GM12878 (cell line): ENCODE measurements at regions not wholly inside any gene's neighbourhood (a gene's known extent, or its start where the extent isn't known, plus 50 kb on each side); places are given as distances from the start of the nearest gene placed in this dataset.

Source experiments
- ATAC-seq: fragments of 200-7000 bp; cut with Tn5 transposase; 3 replicates; pipeline ENCODE4 v1.9.1; 2020; ENCODE audit warnings: mild to moderate bottlenecking, moderate library complexity
- BruUV-seq: library from RNA; stranded (reverse); fragments of 400-500 nt; replicated peaks from 2 replicates; lab custom pipeline; 2021; lab: Mats Ljungman, UMichigan
- CTCF ChIA-PET: fragments of 300-600 bp; sonication (Branson Sonifier 250); formaldehyde crosslinking; extraction: SDS; loops from one replicate; lab custom pipeline; 2021; ENCODE audit warnings: inconsistent platforms; lab: Yijun Ruan, JAX
- POLR2A ChIA-PET: fragments of 350-600 bp; formaldehyde crosslinking; extraction: SDS; loops from one replicate; lab custom pipeline; 2021; ENCODE audit warnings: inconsistent platforms; lab: Charles Lee
- RAD21 ChIA-PET: fragments of 300-600 bp; sonication (Branson Sonifier 250); formaldehyde crosslinking; loops from one replicate; lab custom pipeline; 2023; ENCODE audit warnings: antibody characterized with exemption; ENCODE audit not compliant: unreplicated experiment; lab: Charles Lee
- SMC1A ChIA-PET: fragments of 300-600 bp; sonication (Branson Sonifier 250); formaldehyde crosslinking; loops from one replicate; lab custom pipeline; 2023; ENCODE audit not compliant: unreplicated experiment, uncharacterized antibody; lab: Charles Lee
- DNase-seq: peaks from one replicate; pipeline ENCODE4 v3.0.0-alpha.2; 2011; ENCODE audit warnings: low read depth, low spot score
- FAIRE-seq: peaks from 3 replicates; lab custom pipeline; 2011; peaks lifted over from hg19 to GRCh38; lab: Jason Lieb, UNC
- H2AFZ ChIP-seq: 2 replicates; pipeline ENCODE4 v1.6.0; 2011; ENCODE audit warnings: low read depth, low read length, control low read depth; ENCODE audit not compliant: control insufficient read depth
- H3K27ac ChIP-seq: 2 replicates; pipeline ENCODE4 v1.5.1; 2011; ENCODE audit warnings: control low read depth; ENCODE audit not compliant: control insufficient read depth, insufficient read depth
- H3K27me3 ChIP-seq, 2 experiments: replicated peaks in 1 of 2; 2 replicates each; pipeline versions ENCODE4 v1.6.0 to v1.6.1; 2011; ENCODE audit warnings: low read length in 1 of 2; ENCODE audit not compliant: control insufficient read depth in 2 of 2, insufficient read depth in 2 of 2
- H3K36me3 ChIP-seq, 2 experiments: 2 replicates each; pipeline ENCODE4 v1.5.1; 2011; ENCODE audit warnings: low read length in 1 of 2; ENCODE audit not compliant: control insufficient read depth in 2 of 2, insufficient read depth in 2 of 2
- H3K4me1 ChIP-seq: 2 replicates; pipeline ENCODE4 v1.6.1; 2011; ENCODE audit warnings: mild to moderate bottlenecking, low read length, moderate library complexity, mixed read lengths; ENCODE audit not compliant: control insufficient read depth, insufficient read depth
- H3K4me2 ChIP-seq: 2 replicates; pipeline ENCODE4 v1.6.0; 2011; ENCODE audit warnings: control low read depth; ENCODE audit not compliant: control insufficient read depth, insufficient read depth
- H3K4me3 ChIP-seq: fragments of 200-600 bp; sonication (generic); 2 replicates; pipeline ENCODE4 v1.5.1; 2016
- H3K79me2 ChIP-seq: 2 replicates; pipeline ENCODE4 v1.6.0; 2011; ENCODE audit warnings: low read length; ENCODE audit not compliant: control insufficient read depth, insufficient read depth
- H3K9ac ChIP-seq: 2 replicates; pipeline ENCODE4 v1.8.0; 2011; ENCODE audit warnings: low read length, control low read depth, mixed read lengths; ENCODE audit not compliant: control insufficient read depth, insufficient read depth
- H3K9me3 ChIP-seq: replicated peaks from 3 replicates; pipeline ENCODE4 v1.5.1; 2011; ENCODE audit warnings: mild to moderate bottlenecking, low read length; ENCODE audit not compliant: control insufficient read depth, insufficient read depth
- H4K20me1 ChIP-seq: 2 replicates; pipeline ENCODE4 v1.6.0; 2011; ENCODE audit not compliant: control insufficient read depth, insufficient read depth
- BRCA1 ChIP-seq: IDR thresholded peaks from 2 replicates; pipeline ENCODE4 v1.6.1; 2011; ENCODE audit warnings: low read depth, low read length, improper control_type of control experiment
- CEBPB ChIP-seq, 2 experiments: fragments of 150-350 bp in 1 of 2; IDR thresholded peaks; 2 replicates each; pipeline ENCODE4 v1.6.1; 2012 to 2014; ENCODE audit warnings: low read depth in 2 of 2, low read length in 2 of 2, borderline replicate concordance in 1 of 2, inconsistent platforms in 1 of 2
- CHD2 ChIP-seq: IDR thresholded peaks from 2 replicates; pipeline ENCODE4 v1.6.1; 2011; ENCODE audit warnings: low read depth, low read length, improper control_type of control experiment, borderline replicate concordance
- EZH2 ChIP-seq: IDR thresholded peaks from 2 replicates; pipeline ENCODE4 v1.6.1; 2012; ENCODE audit warnings: low read depth, mild to moderate bottlenecking, control low read depth, inconsistent platforms, low read length, borderline replicate concordance; ENCODE audit not compliant: control insufficient read depth
- KDM1A ChIP-seq: fragments of 200-600 bp; sonication (generic); IDR thresholded peaks from 2 replicates; pipeline ENCODE4 v1.6.1; 2016; ENCODE audit warnings: borderline replicate concordance
- MYC ChIP-seq: IDR thresholded peaks from 2 replicates; pipeline ENCODE4 v1.6.1; 2011; ENCODE audit warnings: mild to moderate bottlenecking, low read length, moderate library complexity, inconsistent platforms; ENCODE audit not compliant: insufficient read depth, insufficient replicate concordance, insufficient read length, severe bottlenecking
- NFYB ChIP-seq: IDR thresholded peaks from 2 replicates; pipeline ENCODE4 v1.6.1; 2011; ENCODE audit warnings: low read depth, mild to moderate bottlenecking, low read length, improper control_type of control experiment, moderate library complexity; ENCODE audit not compliant: insufficient read depth
- PAX8 ChIP-seq: fragments of 450-650 bp; IDR thresholded peaks from 2 replicates; pipeline ENCODE4 v1.6.1; 2017; ENCODE audit warnings: mild to moderate bottlenecking, moderate library complexity
- RCOR1 ChIP-seq: conservative IDR thresholded peaks from 2 replicates; pipeline ENCODE4 v1.6.1; 2012; ENCODE audit warnings: low read depth, low read length, improper control_type of control experiment
- RFX5 ChIP-seq: IDR thresholded peaks from 2 replicates; pipeline ENCODE4 v1.6.1; 2011; ENCODE audit warnings: low read depth, low read length, improper control_type of control experiment
- SP1 ChIP-seq: IDR thresholded peaks from one replicate; pipeline ENCODE4 v1.6.1; 2011; ENCODE audit warnings: low read depth, low read length
- SREBF1 ChIP-seq: IDR thresholded peaks from 2 replicates; pipeline ENCODE4 v1.6.1; 2012; ENCODE audit warnings: mild to moderate bottlenecking, low read length
- SREBF2 ChIP-seq: IDR thresholded peaks from 2 replicates; pipeline ENCODE4 v1.6.1; 2012; ENCODE audit warnings: mild to moderate bottlenecking, low read length
- ZNF207 ChIP-seq: fragments of 450-650 bp; IDR thresholded peaks from 2 replicates; pipeline ENCODE4 v1.6.1; 2014; ENCODE audit warnings: antibody characterized with exemption, mild to moderate bottlenecking, borderline replicate concordance
- ZNF24 ChIP-seq: fragments of 450-650 bp; IDR thresholded peaks from 2 replicates; pipeline ENCODE4 v1.6.1; 2017; ENCODE audit warnings: antibody characterized with exemption, mild to moderate bottlenecking
- WGBS: methylation state at CpG from one replicate; pipeline ENCODE4 v1.1.6; 2016; ENCODE audit warnings: low lambda C conversion rate; ENCODE audit not compliant: insufficient replicate concordance, insufficient coverage; ENCODE audit errors: missing lambda C conversion rate; 5-methylcytosine and 5-hydroxymethylcytosine counted together
- in situ Hi-C: fragments of 300-500 bp; cut with MboI; formaldehyde crosslinking; loops from 9 replicates; pipeline ENCODE4 v1.14.3; 2018; ENCODE audit warnings: mixed read lengths
- intact Hi-C: fragments of 100-400 bp; cut with micrococcal nuclease; formaldehyde crosslinking; loops from one replicate; pipeline ENCODE4 v1.14.2; 2022; ENCODE audit not compliant: unreplicated experiment
- TF ChIP-seq, protein P1 (sequence below): fragments of 450-650 bp; IDR thresholded peaks from 2 replicates; pipeline ENCODE4 v1.6.1; 2016; ENCODE audit warnings: mild to moderate bottlenecking
- TF ChIP-seq, protein P2 (sequence below): fragments of 450-650 bp; IDR thresholded peaks from 2 replicates; pipeline ENCODE4 v1.6.1; 2018; ENCODE audit warnings: borderline replicate concordance, mild to moderate bottlenecking; ENCODE audit not compliant: partially characterized antibody
- TF ChIP-seq, protein P3 (sequence below): IDR thresholded peaks from 2 replicates; pipeline ENCODE4 v1.6.1; 2011; ENCODE audit warnings: low read depth, low read length, improper control_type of control experiment, borderline replicate concordance

DNA sequence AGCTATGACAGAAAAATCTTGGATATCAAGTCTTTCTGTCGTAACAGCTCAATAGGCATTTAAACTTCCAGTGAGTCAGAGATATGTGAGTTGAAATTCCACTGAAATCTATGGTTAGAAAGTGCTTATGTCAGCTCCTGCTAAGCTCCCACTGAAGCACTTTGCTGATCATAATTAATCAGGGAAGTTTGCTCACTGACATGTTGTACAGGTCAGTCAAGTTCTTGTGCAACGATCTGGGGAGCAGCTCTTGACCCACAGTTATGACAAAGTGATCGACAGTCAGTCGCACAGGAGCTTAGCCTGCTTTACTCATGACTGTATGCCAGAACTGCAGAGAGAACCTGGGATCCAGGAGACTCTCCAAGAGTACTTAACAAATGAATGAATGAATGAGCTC is 453.5 kb downstream of the SOX2 start:
- in situ Hi-C loops: no loop called here
- Histone ChIP-seq H2AFZ (no peak overlapping the region), H3K9me3 (no peaks in the 10 kb centered on the region), H3K4me2 (no peak overlapping the region), H3K4me1 (no peaks in the 10 kb centered on the region), H3K27me3 (no peaks in the 10 kb centered on the region)
- SMC1A ChIA-PET: interaction anchor here (1.6 kb wide), 1 partner anchor 16 kb away, joined by 3 read pairs; no protein-coding TSS in a partner anchor
- DNase-seq: no peak
- FAIRE-seq: no peak
- CTCF ChIA-PET: no interaction called here
- TF ChIP-seq CEBPB (IDR thresholded peaks at IDR 0.05; ENCODE audit: borderline replicate concordance in 1 of 2, low read depth in 2 of 2, low read length in 2 of 2): no peak
- TF ChIP-seq RCOR1: no peak
- no peak for TF ChIP-seq MYC
- TF ChIP-seq NFYB: no peak
- TF ChIP-seq CHD2: no peak
- no peak for TF ChIP-seq SP1
- TF ChIP-seq RFX5: no peak
- TF ChIP-seq PAX8: no peak
- no peak for TF ChIP-seq EZH2
- TF ChIP-seq, protein P1, sequence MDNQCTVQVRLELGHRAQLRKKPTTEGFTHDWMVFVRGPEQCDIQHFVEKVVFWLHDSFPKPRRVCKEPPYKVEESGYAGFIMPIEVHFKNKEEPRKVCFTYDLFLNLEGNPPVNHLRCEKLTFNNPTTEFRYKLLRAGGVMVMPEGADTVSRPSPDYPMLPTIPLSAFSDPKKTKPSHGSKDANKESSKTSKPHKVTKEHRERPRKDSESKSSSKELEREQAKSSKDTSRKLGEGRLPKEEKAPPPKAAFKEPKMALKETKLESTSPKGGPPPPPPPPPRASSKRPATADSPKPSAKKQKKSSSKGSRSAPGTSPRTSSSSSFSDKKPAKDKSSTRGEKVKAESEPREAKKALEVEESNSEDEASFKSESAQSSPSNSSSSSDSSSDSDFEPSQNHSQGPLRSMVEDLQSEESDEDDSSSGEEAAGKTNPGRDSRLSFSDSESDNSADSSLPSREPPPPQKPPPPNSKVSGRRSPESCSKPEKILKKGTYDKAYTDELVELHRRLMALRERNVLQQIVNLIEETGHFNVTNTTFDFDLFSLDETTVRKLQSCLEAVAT: no peak
- no peak for TF ChIP-seq KDM1A
- TF ChIP-seq, protein P2, sequence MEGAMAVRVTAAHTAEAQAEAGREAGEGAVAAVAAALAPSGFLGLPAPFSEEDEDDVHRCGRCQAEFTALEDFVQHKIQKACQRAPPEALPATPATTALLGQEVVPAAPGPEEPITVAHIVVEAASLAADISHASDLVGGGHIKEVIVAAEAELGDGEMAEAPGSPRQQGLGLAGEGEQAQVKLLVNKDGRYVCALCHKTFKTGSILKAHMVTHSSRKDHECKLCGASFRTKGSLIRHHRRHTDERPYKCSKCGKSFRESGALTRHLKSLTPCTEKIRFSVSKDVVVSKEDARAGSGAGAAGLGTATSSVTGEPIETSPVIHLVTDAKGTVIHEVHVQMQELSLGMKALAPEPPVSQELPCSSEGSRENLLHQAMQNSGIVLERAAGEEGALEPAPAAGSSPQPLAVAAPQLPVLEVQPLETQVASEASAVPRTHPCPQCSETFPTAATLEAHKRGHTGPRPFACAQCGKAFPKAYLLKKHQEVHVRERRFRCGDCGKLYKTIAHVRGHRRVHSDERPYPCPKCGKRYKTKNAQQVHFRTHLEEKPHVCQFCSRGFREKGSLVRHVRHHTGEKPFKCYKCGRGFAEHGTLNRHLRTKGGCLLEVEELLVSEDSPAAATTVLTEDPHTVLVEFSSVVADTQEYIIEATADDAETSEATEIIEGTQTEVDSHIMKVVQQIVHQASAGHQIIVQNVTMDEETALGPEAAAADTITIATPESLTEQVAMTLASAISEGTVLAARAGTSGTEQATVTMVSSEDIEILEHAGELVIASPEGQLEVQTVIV: no peak
- TF ChIP-seq, protein P3, sequence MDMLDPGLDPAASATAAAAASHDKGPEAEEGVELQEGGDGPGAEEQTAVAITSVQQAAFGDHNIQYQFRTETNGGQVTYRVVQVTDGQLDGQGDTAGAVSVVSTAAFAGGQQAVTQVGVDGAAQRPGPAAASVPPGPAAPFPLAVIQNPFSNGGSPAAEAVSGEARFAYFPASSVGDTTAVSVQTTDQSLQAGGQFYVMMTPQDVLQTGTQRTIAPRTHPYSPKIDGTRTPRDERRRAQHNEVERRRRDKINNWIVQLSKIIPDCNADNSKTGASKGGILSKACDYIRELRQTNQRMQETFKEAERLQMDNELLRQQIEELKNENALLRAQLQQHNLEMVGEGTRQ: no peak
- no peak for TF ChIP-seq ZNF24
- no peak for TF ChIP-seq SREBF2
- TF ChIP-seq BRCA1: no peak
- no peak for TF ChIP-seq ZNF207
- no peak for TF ChIP-seq SREBF1
- TF ChIP-seq, all 136 proteins: peak for 0
- Histone ChIP-seq H3K4me3 (no peak overlapping the region), H3K27ac (no peak overlapping the region), H4K20me1 (no peaks in the 10 kb centered on the region), H3K79me2 (no peaks in the 10 kb centered on the region), H3K36me3 (no peaks in the 10 kb centered on the region), H3K9ac (no peak overlapping the region)
- ChIA-PET POLR2A (no interaction called here), RAD21 (no interaction called here)
- WGBS: 40% methylated on average over 4 of the region's 4 CpGs
- intact Hi-C loops: no loop called here
- ATAC-seq: no peak
- no TSS peak for BruUV-seq
